Fibroblast of pulmonary artery (primary cell): ENCODE measurements at regions not wholly inside any gene's neighbourhood (a gene's known extent, or its start where the extent isn't known, plus 50 kb on each side); places are given as distances from the start of the nearest gene placed in this dataset.

Experiments
- DNase-seq: peaks from one replicate; pipeline ENCODE4 v3.0.0-alpha.2; 2010; ENCODE audit warnings: low read depth
- H3K4me3 ChIP-seq: replicated peaks from 2 replicates; pipeline ENCODE4 v1.5.1; 2011; ENCODE audit warnings: low read depth, mild to moderate bottlenecking, control low read depth, low read length, moderate library complexity
- CTCF ChIP-seq: IDR thresholded peaks from 2 replicates; pipeline ENCODE4 v1.5.1; 2011; ENCODE audit warnings: mild to moderate bottlenecking, control low read depth, low read length, inconsistent platforms; ENCODE audit errors: missing control alignments

- H3K4me3 ChIP-seq = no peak overlapping the region
- DNase-seq = no peak
- no peak for TF ChIP-seq CTCF
These were observed 90.0 kb upstream of the HNRNPU start for GRCh38 chr1:244954359-244954758.

GRCh38 chr1:244953901-244954300 is 89.6 kb upstream of the HNRNPU start:
- H3K4me3 ChIP-seq = no peak overlapping the region
- no peak for DNase-seq
- no peak for TF ChIP-seq CTCF

GRCh38 chr1:244952940-244953339 is 88.6 kb upstream of the HNRNPU start:
- H3K4me3 ChIP-seq = no peak overlapping the region
- DNase-seq = no peak
- no peak for TF ChIP-seq CTCF

GRCh38 chr1:244952280-244952933 is 88.1 kb upstream of the HNRNPU start:
- no peak overlapping the region for H3K4me3 ChIP-seq
- no peak for TF ChIP-seq CTCF
- DNase-seq = no peak

GRCh38 chr1:244948416-244948815 is 84.1 kb upstream of the HNRNPU start:
- TF ChIP-seq CTCF = no peak
- DNase-seq = no peak
- H3K4me3 ChIP-seq = no peak overlapping the region

GRCh38 chr1:244945109-244945671 is 80.8 kb upstream of the HNRNPU start:
- TF ChIP-seq CTCF = no peak
- no peak overlapping the region for H3K4me3 ChIP-seq
- DNase-seq = no peak

- no peak for TF ChIP-seq CTCF
- DNase-seq = no peak
- H3K4me3 ChIP-seq = no peak overlapping the region
These were observed 76.8 kb upstream of the HNRNPU start for GRCh38 chr1:244941121-244941520.
